Smooth muscle cell (in vitro differentiated cells): ENCODE measurements at regions not wholly inside any gene's neighbourhood (a gene's known extent, or its start where the extent isn't known, plus 50 kb on each side); places are given as distances from the start of the nearest gene placed in this dataset.

Experiments used
- DNase-seq: peaks from one replicate; lab custom pipeline; 2025; ENCODE audit not compliant: unreplicated experiment; lab: John Stamatoyannopoulos, UW
- H2AFZ ChIP-seq: fragments of 200-600 bp; sonication (generic); 2 replicates; pipeline ENCODE4 v1.6.0; 2016; ENCODE audit warnings: antibody characterized with exemption, low read depth, mild to moderate bottlenecking
- H3F3A ChIP-seq: fragments of 200-600 bp; sonication (generic); 2 replicates; pipeline ENCODE4 v1.6.0; 2017; ENCODE audit warnings: antibody characterized with exemption, low read depth
- H3K27ac ChIP-seq: fragments of 200-600 bp; sonication (generic); 2 replicates; pipeline ENCODE4 v1.5.1; 2016; ENCODE audit warnings: low read depth, mild to moderate bottlenecking
- H3K27me3 ChIP-seq: fragments of 200-600 bp; sonication (generic); 2 replicates; pipeline ENCODE4 v1.6.1; 2016; ENCODE audit warnings: low read depth, mild to moderate bottlenecking
- H3K36me3 ChIP-seq: fragments of 200-600 bp; sonication (generic); 2 replicates; pipeline ENCODE4 v1.5.1; 2016; ENCODE audit warnings: low read depth
- H3K4me1 ChIP-seq: fragments of 200-600 bp; sonication (generic); 2 replicates; pipeline ENCODE4 v1.5.1; 2016; ENCODE audit warnings: low read depth
- H3K4me2 ChIP-seq: fragments of 200-600 bp; sonication (generic); 2 replicates; pipeline ENCODE4 v1.6.0; 2016; ENCODE audit warnings: mild to moderate bottlenecking
- H3K4me3 ChIP-seq: fragments of 200-600 bp; sonication (generic); 2 replicates; pipeline ENCODE4 v1.5.1; 2016; ENCODE audit warnings: mild to moderate bottlenecking
- H3K79me2 ChIP-seq: fragments of 200-600 bp; sonication (generic); 2 replicates; pipeline ENCODE4 v1.6.0; 2016; ENCODE audit warnings: low read depth, mild to moderate bottlenecking
- H3K9ac ChIP-seq: fragments of 200-600 bp; sonication (generic); 2 replicates; pipeline ENCODE4 v1.6.0; 2016; ENCODE audit warnings: low read depth
- H3K9me3 ChIP-seq: fragments of 200-600 bp; sonication (generic); replicated peaks from 2 replicates; pipeline ENCODE4 v1.5.1; 2016; ENCODE audit warnings: low read depth
- H4K20me1 ChIP-seq: fragments of 200-600 bp; sonication (generic); 2 replicates; pipeline ENCODE4 v1.6.0; 2016; ENCODE audit warnings: low read depth
- CTCF ChIP-seq: fragments of 200-600 bp; sonication (generic); IDR thresholded peaks from 2 replicates; pipeline ENCODE4 v1.5.1; 2017; ENCODE audit warnings: borderline replicate concordance, mild to moderate bottlenecking, antibody characterized with exemption; ENCODE audit not compliant: insufficient read depth, poor library complexity, severe bottlenecking
- WGBS: methylation state at CpG from one replicate; pipeline ENCODE4 v1.1.7; 2016; ENCODE audit warnings: low lambda C conversion rate; 5-methylcytosine and 5-hydroxymethylcytosine counted together

- WGBS, result 59% methylated on average over 3 of the region's 3 CpGs
- no peaks in the 10 kb centered on the region for H3K9me3 ChIP-seq
These were observed 60.5 kb downstream of the POM121L12 start for GRCh38 chr7:53095731-53096501.

GRCh38 chr7:53100091-53100490 lies 64.7 kb downstream of the POM121L12 start:
- H3K9ac ChIP-seq, result peak overlapping the region; percentile 44
- no peaks in the 10 kb centered on the region for H4K20me1 ChIP-seq
- no peaks in the 10 kb centered on the region for H3K36me3 ChIP-seq
- no peak for DNase-seq
- no peaks in the 10 kb centered on the region for H3K79me2 ChIP-seq
- no peak overlapping the region for H3K4me3 ChIP-seq
- no peaks in the 10 kb centered on the region for H3K9me3 ChIP-seq
- WGBS, result 34% methylated on average over 4 of the region's 4 CpGs
- H3K27ac ChIP-seq, result peak overlapping the region; percentile 90
- no peaks in the 10 kb centered on the region for H3K27me3 ChIP-seq
- H3F3A ChIP-seq, result no peaks in the 10 kb centered on the region
- peaks cover 5% of the 10 kb centered on the region for H3K4me1 ChIP-seq
- peak overlapping the region; percentile 3 for H3K4me2 ChIP-seq
- H2AFZ ChIP-seq, result peak overlapping the region; percentile 40
- TF ChIP-seq CTCF, result no peak

More at GRCh38 chr7:53095731-53096501, 60.5 kb downstream of the POM121L12 start:
- H3K79me2 ChIP-seq, result no peaks in the 10 kb centered on the region
- H2AFZ ChIP-seq, result peak overlapping the region; percentile 34
- no peaks in the 10 kb centered on the region for H3K36me3 ChIP-seq
- no peaks in the 10 kb centered on the region for H4K20me1 ChIP-seq
- peaks cover 5% of the 10 kb centered on the region for H3K4me1 ChIP-seq
- no peak overlapping the region for H3K4me2 ChIP-seq
- TF ChIP-seq CTCF, result no peak
- no peaks in the 10 kb centered on the region for H3F3A ChIP-seq
- H3K27me3 ChIP-seq, result no peaks in the 10 kb centered on the region
- DNase-seq, result no peak
- H3K4me3 ChIP-seq, result no peak overlapping the region
- peak overlapping the region; percentile 11 for H3K27ac ChIP-seq
- no peak overlapping the region for H3K9ac ChIP-seq

- Histone ChIP-seq H3K27ac (peak overlapping the region; percentile 90), H3F3A (no peaks in the 10 kb centered on the region), H3K79me2 (no peaks in the 10 kb centered on the region), H3K4me3 (no peak overlapping the region), H2AFZ (no peak overlapping the region), H3K27me3 (no peaks in the 10 kb centered on the region), H3K4me2 (no peak overlapping the region), H4K20me1 (no peaks in the 10 kb centered on the region), H3K36me3 (no peaks in the 10 kb centered on the region), H3K4me1 (peaks cover 5% of the 10 kb centered on the region), H3K9me3 (no peaks in the 10 kb centered on the region), H3K9ac (no peak overlapping the region)
- TF ChIP-seq CTCF, result no peak
- 62% methylated on average over 7 of the region's 7 CpGs for WGBS
- no peak for DNase-seq
These were observed 65.6 kb downstream of the POM121L12 start for GRCh38 chr7:53101026-53101425.

GRCh38 chr7:53110425-53110824 lies 75.0 kb downstream of the POM121L12 start:
- H3K4me1 ChIP-seq, result no peaks in the 10 kb centered on the region
- H3K9me3 ChIP-seq, result no peaks in the 10 kb centered on the region
- peak overlapping the region; percentile 6 for H3K4me2 ChIP-seq
- H3K4me3 ChIP-seq, result no peak overlapping the region
- H3K79me2 ChIP-seq, result no peaks in the 10 kb centered on the region
- TF ChIP-seq CTCF, result no peak
- WGBS, result 53% methylated on average over 4 of the region's 4 CpGs
- no peak overlapping the region for H2AFZ ChIP-seq
- H3K27ac ChIP-seq, result peak overlapping the region; percentile 12
- H4K20me1 ChIP-seq, result no peaks in the 10 kb centered on the region
- H3K27me3 ChIP-seq, result no peaks in the 10 kb centered on the region
- no peak for DNase-seq
- H3K36me3 ChIP-seq, result no peaks in the 10 kb centered on the region
- H3F3A ChIP-seq, result no peaks in the 10 kb centered on the region
- H3K9ac ChIP-seq, result no peak overlapping the region
